ENCODE measurements at regions not wholly inside any gene's neighbourhood (a gene's known extent, or its start where the extent isn't known, plus 50 kb on each side); places are given as distances from the start of the nearest gene placed in this dataset.

- TF ChIP-seq POLR2A (IDR thresholded peaks at IDR 0.05) (no peak), CTCF (IDR thresholded peaks at IDR 0.05) (no peak)
These were observed 394.4 kb downstream of the DAD1 start for GRCh38 chr14:22194664-22195063.
